HG02885 (cell line): ENCODE measurements at regions not wholly inside any gene's neighbourhood (a gene's known extent, or its start where the extent isn't known, plus 50 kb on each side); places are given as distances from the start of the nearest gene placed in this dataset.
"Not testable (repeated sequence)": the region's sequence is repeated elsewhere in the genome, so short reads cannot be mapped to it uniquely, and the experiment has no call there.

Experiments used
- ATAC-seq: cut with Tn5 transposase; IDR thresholded peaks from one replicate; pipeline ENCODE4 v1.9.1; 2021; ENCODE audit warnings: mild to moderate bottlenecking; ENCODE audit not compliant: unreplicated experiment, poor library complexity

DNA sequence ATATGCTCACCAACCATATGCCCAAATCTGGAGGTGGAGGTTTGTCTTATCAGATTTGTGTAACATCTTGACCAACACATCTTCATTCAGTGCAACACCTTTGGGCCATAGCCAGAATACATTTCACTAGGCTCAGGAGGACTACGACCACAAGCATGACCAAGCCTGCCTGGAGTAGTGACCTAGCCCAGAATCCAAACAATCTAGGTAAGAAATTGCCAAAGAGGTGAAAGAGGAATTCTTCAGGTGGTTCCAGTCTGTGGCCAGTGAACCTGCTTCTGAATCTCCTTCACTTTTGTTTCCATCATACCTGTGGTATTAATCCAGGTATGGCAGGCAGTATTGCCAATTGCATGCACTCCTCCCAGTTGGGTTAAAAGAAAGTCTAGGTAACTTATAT is 112.8 kb upstream of the RAB18 start:
- ATAC-seq, result no peak

- ATAC-seq, result no peak
Measured at GRCh38 chr10:27390681-27391080, 113.4 kb upstream of the RAB18 start.

DNA sequence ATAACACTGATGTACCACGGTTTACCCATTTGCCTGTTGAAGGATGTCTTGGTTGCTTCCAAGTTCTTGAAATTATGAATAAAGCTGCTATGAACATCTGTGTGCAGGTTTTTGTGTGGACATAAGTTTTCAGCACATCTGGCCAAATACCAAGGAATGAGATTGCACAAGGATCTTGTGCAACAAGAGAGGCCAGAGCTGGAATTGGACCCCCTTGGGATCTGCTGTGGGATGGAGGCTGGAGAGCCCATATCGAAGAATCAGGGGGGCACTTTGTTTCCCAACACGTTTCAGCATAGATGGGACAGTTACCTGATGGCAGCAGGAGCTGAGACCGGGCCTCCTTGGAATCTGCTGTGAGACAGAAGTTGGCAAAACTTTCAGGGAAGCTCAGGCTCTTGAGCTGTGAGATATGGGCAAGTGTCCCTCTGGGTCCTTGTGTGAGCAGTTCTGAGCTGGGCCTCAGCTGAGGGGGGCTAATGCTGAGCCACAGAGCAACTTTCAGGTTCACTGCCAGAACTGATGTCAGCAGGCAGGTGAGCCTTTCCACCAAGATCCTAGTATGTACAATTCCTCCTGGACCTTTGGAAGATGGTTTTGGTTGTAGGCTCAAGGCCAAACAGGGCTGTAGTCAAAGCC is 115.2 kb upstream of the RAB18 start:
- no peak for ATAC-seq

DNA sequence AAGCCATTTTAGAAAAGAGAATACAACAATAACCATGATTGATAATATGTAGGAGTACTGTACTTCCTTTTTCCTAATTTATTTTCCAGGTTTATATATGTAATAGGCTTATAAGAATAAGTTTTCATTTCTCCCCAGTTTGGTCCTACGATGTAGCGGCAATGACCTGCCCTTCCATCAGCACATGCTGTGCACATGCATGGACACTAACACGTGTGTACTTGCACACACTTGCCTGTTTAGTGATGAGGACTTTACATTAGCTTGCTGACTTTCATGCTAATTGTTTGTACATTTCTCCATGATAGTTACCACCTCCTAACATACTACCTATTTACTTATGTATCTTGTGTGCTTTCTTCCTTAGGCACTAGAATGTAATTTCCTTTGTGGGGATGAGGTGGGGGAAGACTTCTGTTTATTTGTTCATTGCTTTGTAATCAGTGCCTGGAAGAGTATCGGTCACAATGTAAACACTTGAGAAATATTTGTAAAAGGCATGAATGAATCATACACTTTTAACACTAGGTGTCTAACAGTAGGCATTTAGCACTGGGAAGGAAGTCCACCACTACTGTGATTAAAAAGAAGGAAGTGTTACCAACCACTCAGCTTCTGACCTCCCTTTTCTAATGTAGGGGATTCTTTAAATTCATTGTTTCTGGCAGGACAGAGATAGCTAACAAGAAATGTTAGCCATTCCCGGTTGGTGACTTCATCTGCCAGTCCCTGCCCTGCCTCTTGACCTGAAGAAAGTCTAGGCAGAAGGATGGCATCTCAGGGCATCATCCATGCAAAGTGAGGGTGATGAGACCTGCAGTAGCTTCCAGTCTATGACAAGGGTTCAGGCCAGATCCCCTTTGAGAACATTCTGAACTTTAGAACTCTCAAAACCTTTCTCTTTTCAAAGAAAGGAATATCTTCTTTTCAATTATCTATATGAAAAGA is 120.2 kb upstream of the RAB18 start:
- ATAC-seq, result no peak

GRCh38 chr10:27382176-27382575 is 121.9 kb upstream of the RAB18 start:
- no peak for ATAC-seq

GRCh38 chr10:27380929-27381358 is 123.2 kb upstream of the RAB18 start:
- no peak for ATAC-seq

DNA sequence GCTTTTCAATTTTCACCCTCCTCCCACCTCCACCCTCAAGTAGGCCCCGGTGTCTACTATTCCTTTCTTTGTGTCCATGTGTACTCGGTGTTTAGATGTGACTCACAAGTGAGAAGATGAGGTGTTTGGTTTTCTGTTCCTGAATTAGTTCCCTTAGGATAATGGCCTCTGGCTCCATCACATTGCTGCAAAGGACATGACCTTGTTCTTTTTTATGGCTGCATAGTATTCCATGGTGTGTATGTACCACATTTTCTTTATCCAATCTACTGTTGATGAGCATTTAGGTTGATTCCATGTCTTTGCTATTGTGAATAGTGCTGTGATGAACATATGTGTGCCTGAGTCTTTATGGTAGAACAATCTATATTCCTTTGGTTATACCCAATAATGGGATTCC is 125.1 kb upstream of the RAB18 start:
- not testable (repeated sequence) for ATAC-seq

DNA sequence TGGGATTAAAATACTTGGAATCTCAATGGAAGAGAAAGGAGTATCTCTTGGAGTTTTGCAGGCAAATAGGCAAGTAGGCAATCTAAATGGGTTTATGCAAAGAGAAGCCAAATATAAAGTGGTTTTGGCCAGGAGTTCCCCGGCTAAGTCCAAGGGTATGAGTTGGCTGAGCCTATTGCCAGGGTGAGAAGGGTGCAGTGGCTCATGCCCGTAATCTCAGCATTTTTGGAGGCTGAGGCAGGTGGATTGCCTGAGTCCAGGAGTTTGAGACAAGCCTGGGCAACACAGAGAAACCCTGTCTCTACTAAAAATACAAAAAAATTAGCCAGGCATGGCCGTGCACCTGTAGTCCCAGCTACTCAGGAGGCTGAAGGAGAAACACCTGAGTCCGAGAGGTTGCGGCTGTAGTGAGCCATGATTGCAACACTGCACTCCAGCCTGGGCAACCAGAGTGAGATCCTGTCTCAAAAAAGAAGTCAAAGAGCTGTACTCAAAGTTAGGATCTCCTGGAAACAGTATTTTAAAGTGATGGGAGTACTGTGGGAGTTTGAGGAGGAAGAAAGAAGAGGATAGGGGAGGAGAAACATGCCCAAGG is 130.4 kb upstream of the RAB18 start:
- no peak for ATAC-seq

- no peak for ATAC-seq
Measured at GRCh38 chr10:27372095-27372494, 131.5 kb upstream of the ACBD5 start.

GRCh38 chr10:27371375-27371774 is 130.8 kb upstream of the ACBD5 start:
- ATAC-seq, result not testable (repeated sequence)

- no peak for ATAC-seq
Measured at GRCh38 chr10:27369880-27370279, 129.3 kb upstream of the ACBD5 start.

DNA sequence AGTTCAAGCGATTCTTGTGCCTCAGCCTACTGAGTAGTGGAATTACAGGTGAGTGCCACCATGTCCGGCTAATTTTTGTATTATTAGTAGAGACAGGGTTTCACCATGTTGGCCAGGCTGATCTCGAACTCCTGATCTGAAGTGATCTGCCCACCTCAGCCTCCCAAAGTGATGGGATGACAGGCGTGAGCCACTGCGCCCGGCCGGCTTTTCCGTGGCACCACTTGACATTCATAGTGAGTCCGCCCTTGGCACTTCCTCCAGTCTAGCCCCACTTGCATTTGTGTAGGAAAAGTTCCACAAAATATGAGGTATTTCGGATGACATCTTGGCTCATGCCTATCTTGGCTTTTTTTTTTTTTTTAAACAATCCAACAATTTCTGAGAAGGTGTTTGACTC is 128.1 kb upstream of the ACBD5 start:
- no peak for ATAC-seq

GRCh38 chr10:27366769-27367168 is 126.2 kb upstream of the ACBD5 start:
- ATAC-seq, result peak; percentile 54

GRCh38 chr10:27364028-27364427 is 123.4 kb upstream of the ACBD5 start:
- no peak for ATAC-seq

- peak; percentile 98 for ATAC-seq
Measured at GRCh38 chr10:27360581-27361172, 120.1 kb upstream of the ACBD5 start.

GRCh38 chr10:27359792-27360355 is 119.3 kb upstream of the ACBD5 start:
- no peak for ATAC-seq

DNA sequence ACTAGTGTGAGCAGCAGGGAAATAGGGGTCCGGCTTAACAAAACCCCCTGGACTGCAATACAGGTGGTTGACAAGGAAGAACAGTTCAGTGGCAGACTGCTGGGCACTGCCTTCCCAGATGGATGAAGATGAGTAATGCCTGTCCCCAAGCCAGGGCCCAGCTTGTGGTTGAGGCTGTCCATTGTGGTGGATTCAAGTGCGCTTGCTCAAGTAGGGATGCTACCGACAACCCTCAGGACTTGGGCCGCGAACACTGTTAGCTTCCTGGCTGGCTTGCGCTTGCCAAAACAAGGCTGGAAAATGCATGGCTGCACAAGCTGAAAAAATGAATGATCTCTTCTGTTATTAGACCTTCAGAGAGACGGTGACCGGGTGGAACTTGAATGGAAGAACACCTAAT is 116.1 kb upstream of the ACBD5 start:
- no peak for ATAC-seq

GRCh38 chr10:27355918-27356573 is 115.4 kb upstream of the ACBD5 start:
- ATAC-seq, result no peak

- peak; percentile 99 for ATAC-seq
Measured at GRCh38 chr10:27354643-27355270, 114.2 kb upstream of the ACBD5 start.

- peak; percentile 7 for ATAC-seq
Measured at GRCh38 chr10:27354100-27354499, 113.5 kb upstream of the ACBD5 start.
